H4 (cell line): ENCODE measurements at regions not wholly inside any gene's neighbourhood (a gene's known extent, or its start where the extent isn't known, plus 50 kb on each side); places are given as distances from the start of the nearest gene placed in this dataset.

Experiments used
- DNase-seq: peaks from one replicate; pipeline ENCODE4 v3.0.0-alpha.2; 2015; ENCODE audit warnings: low spot score

DNA sequence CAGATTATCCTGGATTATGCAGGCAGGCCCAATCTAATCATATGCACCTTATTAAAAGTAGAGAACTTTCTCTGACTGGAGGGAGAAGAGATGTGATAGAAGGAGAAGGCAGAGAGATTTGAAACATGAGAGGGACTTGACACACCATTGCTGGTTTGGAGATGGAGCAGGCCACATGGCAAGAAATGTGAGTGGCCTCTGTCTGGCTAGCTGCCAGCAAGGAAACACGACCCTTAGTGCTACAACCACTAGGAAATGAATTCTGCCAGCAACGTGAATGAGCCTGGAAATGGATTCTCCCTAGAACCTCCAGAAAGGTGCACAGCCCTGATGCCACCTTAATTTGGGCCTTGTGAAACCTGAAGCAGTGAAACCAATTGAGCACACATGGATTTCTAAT is 79.5 kb upstream of the MBNL3 start:
- no peak for DNase-seq

DNA sequence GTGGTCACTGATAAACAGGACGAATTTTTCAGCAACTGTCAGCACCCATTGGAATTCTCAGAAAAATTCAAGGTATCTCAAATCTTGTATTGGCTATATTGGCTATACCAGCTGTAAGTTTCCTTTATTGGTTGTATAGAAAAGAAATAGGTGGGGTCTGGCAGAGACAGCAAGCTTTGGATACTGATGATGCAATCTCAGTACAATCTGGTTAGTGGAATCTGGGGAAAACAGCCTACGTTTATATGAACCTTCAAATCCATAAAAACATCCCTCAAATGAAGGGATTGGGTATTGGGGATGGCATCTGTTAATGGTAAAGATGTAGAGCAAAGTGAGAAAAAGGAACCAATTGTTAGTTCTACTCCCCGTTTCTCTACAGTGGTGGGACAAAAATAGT is 76.4 kb upstream of the MBNL3 start:
- DNase-seq, result no peak

DNA sequence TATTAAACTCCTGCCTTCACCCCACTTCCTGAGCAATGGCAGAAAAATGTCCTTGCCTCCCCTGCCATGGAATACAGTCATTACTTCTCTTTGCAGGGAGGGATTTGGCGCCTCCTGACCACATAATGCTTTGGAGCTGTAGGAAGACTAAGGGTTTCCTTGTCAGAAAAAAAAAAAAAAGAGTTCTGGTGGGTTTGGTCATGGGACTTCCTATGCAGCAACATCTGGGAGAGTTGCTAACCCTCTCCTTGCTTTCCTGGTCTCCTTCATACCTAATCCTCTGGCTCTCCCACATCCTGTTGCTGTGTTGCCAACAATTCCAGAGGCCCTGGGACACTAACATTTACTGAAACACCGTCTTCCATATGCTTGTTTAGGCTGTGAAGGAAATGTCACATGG is 75.1 kb upstream of the MBNL3 start:
- peak; percentile 90 for DNase-seq

DNA sequence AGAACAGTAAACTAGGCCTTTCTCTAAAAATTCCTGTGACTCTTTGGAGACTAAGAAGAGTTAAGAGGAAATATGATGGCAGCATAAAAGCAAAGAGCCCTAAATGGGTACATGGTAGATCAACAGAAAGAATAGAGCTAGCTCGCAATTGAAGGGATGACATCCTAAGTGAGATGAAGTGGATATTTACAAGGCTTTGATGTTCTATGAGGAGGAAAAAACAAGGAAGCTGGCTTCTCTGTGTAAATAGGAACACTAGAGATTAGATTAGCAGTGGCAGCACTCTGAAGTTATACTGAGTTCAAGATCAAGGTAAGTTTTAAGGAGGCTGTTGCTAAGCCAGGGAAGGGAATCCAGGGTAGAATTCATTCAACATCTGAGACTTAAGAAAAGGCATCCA is 73.1 kb upstream of the MBNL3 start:
- DNase-seq, result no peak

DNA sequence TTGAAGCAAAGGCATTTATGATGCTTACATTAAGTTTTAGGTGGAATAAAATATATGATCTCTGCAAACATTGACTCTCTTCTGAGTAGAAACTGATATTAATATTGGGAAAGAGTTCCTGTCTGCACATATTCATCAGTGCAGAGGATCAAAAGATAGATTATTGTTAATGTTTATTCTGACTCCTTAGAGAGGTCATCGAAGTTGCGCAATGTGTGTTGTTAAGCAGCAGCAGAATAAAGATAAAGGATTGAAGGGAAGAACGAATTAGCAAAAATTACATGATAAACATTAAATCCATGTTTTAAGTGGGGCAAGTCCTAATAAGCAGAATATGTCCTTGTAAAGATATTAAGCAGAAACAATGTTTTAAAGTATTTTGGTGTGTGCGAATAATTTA is 72.6 kb upstream of the MBNL3 start:
- no peak for DNase-seq

DNA sequence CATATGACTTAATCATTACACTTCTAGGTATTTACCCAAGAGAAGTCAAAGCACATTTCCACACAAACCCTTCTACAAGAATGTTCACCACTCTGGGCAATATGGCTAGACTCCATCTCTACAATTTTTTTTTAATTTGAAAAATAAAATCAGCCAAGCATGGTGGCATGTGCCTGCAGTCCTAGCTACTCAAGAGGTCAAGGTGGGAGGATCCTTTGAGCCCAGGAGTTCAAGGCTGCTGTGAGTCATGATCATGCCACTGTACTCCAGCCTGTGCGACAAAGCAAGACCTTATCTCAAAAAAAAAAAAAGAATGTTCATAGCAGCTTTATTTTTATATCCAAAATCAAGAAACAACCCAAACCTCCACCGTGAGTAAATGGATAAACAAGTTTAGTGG is 70.3 kb upstream of the MBNL3 start:
- no peak for DNase-seq

DNA sequence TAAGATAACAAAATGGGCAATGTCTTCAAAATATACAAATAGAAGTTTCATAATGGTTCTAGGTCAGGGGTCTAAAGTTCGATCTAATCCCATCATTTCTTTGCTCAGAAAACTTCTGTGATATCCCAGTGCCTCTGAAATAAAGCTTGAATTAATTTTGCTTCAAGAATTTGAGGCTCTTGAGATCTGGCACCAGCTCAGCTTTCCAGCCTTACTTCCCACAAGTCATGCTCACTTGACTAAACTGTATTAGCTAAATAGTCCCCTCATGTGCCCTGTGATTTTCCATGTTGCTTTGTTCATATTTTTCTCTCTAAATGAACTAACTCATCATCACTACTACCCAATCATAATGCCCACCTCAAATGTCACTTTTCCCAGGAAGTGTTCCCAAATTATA is 50.8 kb upstream of the MBNL3 start:
- DNase-seq, result no peak
